H1 (cell line): ENCODE measurements at regions not wholly inside any gene's neighbourhood (a gene's known extent, or its start where the extent isn't known, plus 50 kb on each side); places are given as distances from the start of the nearest gene placed in this dataset.

Experiments
- CTCF ChIA-PET: fragments of 300-600 bp; sonication (Branson Sonifier 250); formaldehyde crosslinking; loops from one replicate; lab custom pipeline; 2021; ENCODE audit not compliant: partially characterized antibody; lab: Charles Lee
- POLR2A ChIA-PET: fragments of 300-600 bp; sonication (Branson Sonifier 250); formaldehyde crosslinking; loops from one replicate; lab custom pipeline; 2021; ENCODE audit warnings: inconsistent platforms; ENCODE audit not compliant: partially characterized antibody; lab: Charles Lee
- DNase-seq, 2 experiments: peaks; one replicate each; pipeline versions ENCODE4 v3.0.0 to v3.0.0-alpha.2; 2010 to 2022; ENCODE audit warnings: low spot score in 2 of 2, low read depth in 1 of 2, mixed read lengths in 1 of 2
- FAIRE-seq: peaks from 2 replicates; lab custom pipeline; 2011; peaks lifted over from hg19 to GRCh38; lab: Jason Lieb, UNC
- H2AFZ ChIP-seq: 2 replicates; pipeline ENCODE4 v1.8.1; 2012; ENCODE audit warnings: low read length, inconsistent platforms
- H2AK5ac ChIP-seq: 2 replicates; pipeline ENCODE4 v1.6.1; 2013; ENCODE audit warnings: low read depth, low read length
- H2BK120ac ChIP-seq: replicated peaks from 2 replicates; pipeline ENCODE3; 2013; ENCODE audit warnings: low read depth, low read length, inconsistent platforms
- H2BK12ac ChIP-seq: 2 replicates; pipeline ENCODE4 v1.6.1; 2013; ENCODE audit warnings: low read depth, low read length
- H2BK15ac ChIP-seq: 2 replicates; pipeline ENCODE4 v1.6.1; 2013; ENCODE audit warnings: low read length
- H2BK20ac ChIP-seq: 2 replicates; pipeline ENCODE4 v1.6.1; 2013; ENCODE audit warnings: low read length
- H2BK5ac ChIP-seq: 2 replicates; pipeline ENCODE4 v1.6.1; 2013; ENCODE audit warnings: low read depth, low read length
- H3K14ac ChIP-seq: 2 replicates; pipeline ENCODE4 v1.6.1; 2013; ENCODE audit warnings: inconsistent platforms; ENCODE audit not compliant: insufficient read length
- H3K18ac ChIP-seq: 2 replicates; pipeline ENCODE4 v1.6.1; 2013; ENCODE audit warnings: low read length; ENCODE audit errors: extremely low read depth
- H3K23ac ChIP-seq: 2 replicates; pipeline ENCODE4 v1.6.1; 2013; ENCODE audit warnings: inconsistent platforms; ENCODE audit not compliant: insufficient read length
- H3K23me2 ChIP-seq: 2 replicates; pipeline ENCODE4 v1.6.1; 2013; ENCODE audit warnings: low read depth, low read length
- H3K27ac ChIP-seq: 2 replicates; pipeline ENCODE4 v1.6.1; 2011; ENCODE audit warnings: low read depth, low read length, inconsistent platforms
- H3K27me3 ChIP-seq, 4 experiments: replicated peaks in 1 of 4; 1 replicate in 1 of 4; 2 replicates in 3 of 4; pipeline versions ENCODE4 v1.6.1 to v1.8.1; 2011 to 2013; ENCODE audit warnings: low read length in 3 of 4, mild to moderate bottlenecking in 3 of 4, inconsistent platforms in 2 of 4, mixed read lengths in 2 of 4, moderate library complexity in 1 of 4; ENCODE audit not compliant: control insufficient read depth in 3 of 4, insufficient read depth in 3 of 4; ENCODE audit errors: extremely low read depth in 1 of 4
- H3K36me3 ChIP-seq, 4 experiments: 2 replicates each; pipeline versions ENCODE4 v1.6.1 to v1.8.1; 2011 to 2013; ENCODE audit warnings: mild to moderate bottlenecking in 4 of 4, low read length in 3 of 4, moderate library complexity in 2 of 4, control low read depth in 1 of 4, inconsistent platforms in 1 of 4; ENCODE audit not compliant: insufficient read depth in 4 of 4, control insufficient read depth in 2 of 4
- H3K4ac ChIP-seq: replicated peaks from 2 replicates; pipeline ENCODE3; 2013; ENCODE audit warnings: low read length, low read depth, mixed read lengths, inconsistent platforms; ENCODE audit not compliant: insufficient read length
- H3K4me1 ChIP-seq, 4 experiments: replicated peaks in 1 of 4; 1 replicate in 1 of 4; 2 replicates in 3 of 4; pipeline versions ENCODE4 v1.6.1 to v1.8.1; 2011 to 2013; ENCODE audit warnings: low read length in 3 of 4, inconsistent platforms in 2 of 4, mixed read lengths in 1 of 4; ENCODE audit not compliant: insufficient read depth in 4 of 4, control insufficient read depth in 3 of 4
- H3K4me2 ChIP-seq, 2 experiments: 2 replicates each; pipeline versions ENCODE4 v1.6.1 to v1.8.1; 2011 to 2013; ENCODE audit warnings: low read depth in 2 of 2, low read length in 2 of 2, control low read depth in 1 of 2, inconsistent platforms in 1 of 2, mild to moderate bottlenecking in 1 of 2; ENCODE audit not compliant: insufficient read depth in 1 of 2
- H3K4me3 ChIP-seq, 4 experiments: fragments of 200-600, 300-600 bp in 1 of 4; sonication (generic), shearing (Covaris generic), sonication (Bioruptor Twin) in 1 of 4; 2 replicates each; pipeline versions ENCODE4 v1.5.1 to v1.8.1; 2011 to 2016; ENCODE audit warnings: low read length in 4 of 4, low read depth in 3 of 4, control low read depth in 2 of 4, inconsistent platforms in 2 of 4, mild to moderate bottlenecking in 2 of 4, mixed read lengths in 1 of 4, moderate library complexity in 1 of 4; ENCODE audit not compliant: insufficient read depth in 2 of 4; ENCODE audit errors: extremely low read depth in 1 of 4
- H3K56ac ChIP-seq: replicated peaks from 2 replicates; pipeline ENCODE3; 2013; ENCODE audit warnings: low read depth, mild to moderate bottlenecking, mixed read lengths, low read length, inconsistent platforms; ENCODE audit not compliant: insufficient read length
- H3K79me1 ChIP-seq: 2 replicates; pipeline ENCODE4 v1.6.1; 2013; ENCODE audit warnings: low read depth, low read length, control low read depth
- H3K79me2 ChIP-seq, 2 experiments: 2 replicates each; pipeline versions ENCODE4 v1.6.1 to v1.8.1; 2012 to 2013; ENCODE audit warnings: low read length in 2 of 2, mild to moderate bottlenecking in 2 of 2, inconsistent platforms in 1 of 2; ENCODE audit not compliant: insufficient read depth in 2 of 2, control insufficient read depth in 1 of 2
- H3K9ac ChIP-seq, 4 experiments: replicated peaks in 1 of 4; 1 replicate in 1 of 4; 2 replicates in 3 of 4; pipeline versions ENCODE4 v1.6.1 to v1.8.1; 2011 to 2013; ENCODE audit warnings: low read depth in 3 of 4, low read length in 3 of 4, control low read depth in 2 of 4, mild to moderate bottlenecking in 2 of 4, moderate library complexity in 2 of 4, inconsistent platforms in 1 of 4; ENCODE audit errors: extremely low read depth in 1 of 4
- H3K9me3 ChIP-seq, 2 experiments: 2 replicates each; pipeline versions ENCODE4 v1.6.1 to v1.8.1; 2012 to 2013; ENCODE audit warnings: mild to moderate bottlenecking in 2 of 2, moderate library complexity in 2 of 2, control low read depth in 1 of 2, inconsistent platforms in 1 of 2, low read depth in 1 of 2, low read length in 1 of 2, mixed read lengths in 1 of 2; ENCODE audit not compliant: insufficient read depth in 2 of 2
- H4K20me1 ChIP-seq, 2 experiments: replicated peaks in 1 of 2; 2 replicates each; pipeline versions ENCODE3 to v1.8.1; 2011 to 2013; ENCODE audit warnings: inconsistent platforms in 2 of 2, low read length in 2 of 2, mild to moderate bottlenecking in 1 of 2; ENCODE audit not compliant: insufficient read depth in 2 of 2, control insufficient read depth in 1 of 2
- H4K5ac ChIP-seq: 2 replicates; pipeline ENCODE4 v1.6.1; 2013; ENCODE audit warnings: low read length, low read depth, mixed read lengths, inconsistent platforms; ENCODE audit not compliant: insufficient read length
- H4K8ac ChIP-seq: 2 replicates; pipeline ENCODE4 v1.8.0; 2013; ENCODE audit warnings: mild to moderate bottlenecking, moderate library complexity, low read length, inconsistent platforms; ENCODE audit not compliant: insufficient read depth; ENCODE audit errors: extremely low read depth
- H4K91ac ChIP-seq: replicated peaks from 2 replicates; pipeline ENCODE3; 2013; ENCODE audit warnings: low read length, mixed read lengths, inconsistent platforms; ENCODE audit not compliant: insufficient read length
- BCL11A ChIP-seq, 2 experiments: IDR thresholded peaks; one replicate each; pipeline ENCODE4 v1.6.1; 2011; ENCODE audit warnings: low read depth in 2 of 2, low read length in 2 of 2, mild to moderate bottlenecking in 2 of 2
- CBX8 ChIP-seq: fragments of 300-800, 300-1000 bp; sonication (generic); IDR thresholded peaks from 2 replicates; pipeline ENCODE4 v1.7.1; 2016; ENCODE audit warnings: low read depth, low read length, borderline replicate concordance
- CTBP2 ChIP-seq: IDR thresholded peaks from 2 replicates; pipeline ENCODE4 v1.7.0; 2011; ENCODE audit warnings: borderline replicate concordance, mild to moderate bottlenecking, moderate library complexity, mixed read lengths, low read length; ENCODE audit not compliant: insufficient read depth, insufficient read length
- EP300 ChIP-seq, 2 experiments: IDR thresholded peaks; 1 replicate in 1 of 2; 2 replicates in 1 of 2; pipeline ENCODE4 v1.6.1; 2011 to 2012; ENCODE audit warnings: low read depth in 2 of 2, low read length in 2 of 2, mild to moderate bottlenecking in 2 of 2, borderline replicate concordance in 1 of 2, inconsistent platforms in 1 of 2, moderate library complexity in 1 of 2
- RXRA ChIP-seq: IDR thresholded peaks from 2 replicates; pipeline ENCODE4 v1.6.1; 2011; ENCODE audit warnings: low read depth, mild to moderate bottlenecking, low read length, moderate library complexity; ENCODE audit not compliant: insufficient read depth
- SIN3A ChIP-seq, 2 experiments: IDR thresholded peaks in 1 of 2; conservative IDR thresholded peaks in 1 of 2; 2 replicates each; pipeline ENCODE4 v1.6.1; 2011 to 2012; ENCODE audit warnings: low read length in 2 of 2, improper control_type of control experiment in 1 of 2, low read depth in 1 of 2, mild to moderate bottlenecking in 1 of 2
- SIRT6 ChIP-seq: IDR thresholded peaks from one replicate; pipeline ENCODE4 v1.7.1; 2012; ENCODE audit warnings: low read length, inconsistent platforms
- SIX5 ChIP-seq: IDR thresholded peaks from 2 replicates; pipeline ENCODE4 v1.6.1; 2011; ENCODE audit warnings: mild to moderate bottlenecking, low read depth, low read length
- SP2 ChIP-seq: IDR thresholded peaks from 2 replicates; pipeline ENCODE4 v1.6.1; 2012; ENCODE audit warnings: mild to moderate bottlenecking, low read length, inconsistent platforms
- TEAD4 ChIP-seq: IDR thresholded peaks from 2 replicates; pipeline ENCODE4 v1.6.1; 2012; ENCODE audit warnings: low read depth, low read length, inconsistent platforms, mixed read lengths
- YY1 ChIP-seq: IDR thresholded peaks from 2 replicates; pipeline ENCODE4 v1.6.1; 2011; ENCODE audit warnings: low read depth, mild to moderate bottlenecking, low read length
- WGBS, 2 experiments: shearing (Covaris generic) in 1 of 2; methylation state at CpG; one replicate each; pipeline versions ENCODE4 v1.1.6 to v1.1.7; 2013 to 2015; ENCODE audit warnings: low lambda C conversion rate in 2 of 2, mixed read lengths in 2 of 2, inconsistent platforms in 1 of 2, low coverage in 1 of 2, missing lambda C conversion rate in 1 of 2; ENCODE audit not compliant: insufficient replicate concordance in 2 of 2, insufficient coverage in 1 of 2, insufficient read length in 1 of 2; ENCODE audit errors: extremely low coverage in 1 of 2, missing lambda C conversion rate in 1 of 2; 5-methylcytosine and 5-hydroxymethylcytosine counted together

- Histone ChIP-seq H3K36me3 (no peaks in the 10 kb centered on the region), H3K56ac (peak overlapping the region; percentile 23), H3K4me1 (no peaks in the 10 kb centered on the region; a peak in 1 of 7 replicates), H3K4ac (no peak overlapping the region), H3K4me2 (peak overlapping the region; percentile 79 to 99), H2BK12ac (peak overlapping the region; percentile 99), H3K9ac (peak overlapping the region; percentile 49 to 86 (median 66)), H3K79me2 (no peaks in the 10 kb centered on the region), H3K27ac (no peak overlapping the region), H3K23me2 (peaks cover 7% of the 10 kb centered on the region; the same call in 1 of the 2 replicates), H2BK5ac (peak overlapping the region; percentile 85), H4K5ac (peak overlapping the region; percentile 8), H3K9me3 (peaks cover 0 to 6% of the 10 kb centered on the region in 2 experiments; a peak in 1 of 4 replicates), H3K14ac (no peak overlapping the region), H2BK15ac (peak overlapping the region; percentile 90; the same call in 1 of the 2 replicates), H3K23ac (no peak overlapping the region), H3K27me3 (no peaks in the 10 kb centered on the region), H4K91ac (no peak overlapping the region), H2BK20ac (peak overlapping the region; percentile 91; the same call in 1 of the 2 replicates), H3K79me1 (no peaks in the 10 kb centered on the region), H2AFZ (peak overlapping the region; percentile 93), H2AK5ac (no peak overlapping the region), H4K20me1 (no peaks in the 10 kb centered on the region), H2BK120ac (no peak overlapping the region), H4K8ac (no peak overlapping the region), H3K18ac (peak overlapping the region; percentile 86), H3K4me3 (peak overlapping the region; percentile 78 to 100 (median 88))
- WGBS, 2 experiments = 2% methylated on average over 30 of the region's 30 CpGs; no CpG with 5 or more reads in 1 of the 2 experiments
- peak; percentile 94 for FAIRE-seq
- ChIA-PET CTCF (interaction anchor here (0.7 to 1.5 kb wide), 5 partner anchors 16 to 306 kb away, joined by 3 to 4 read pairs (median 3); no protein-coding TSS in a partner anchor), POLR2A (interaction anchor here (0.8 to 2.1 kb wide), 7 partner anchors 10 to 156 kb away, joined by 3 to 7 read pairs (median 4); no protein-coding TSS in a partner anchor)
- DNase-seq = peak in 1 of 2 experiments; percentile 67
- TF ChIP-seq RXRA (no peak), CBX8 (no peak), SP2 (no peak), BCL11A (IDR thresholded peaks at IDR 0.05; ENCODE audit: low read depth in 2 of 2, low read length in 2 of 2) (no peak), CTBP2 (no peak), SIX5 (no peak), YY1 (no peak), EP300 (IDR thresholded peaks at IDR 0.05; ENCODE audit: borderline replicate concordance in 1 of 2, low read depth in 2 of 2, low read length in 2 of 2) (no peak), SIRT6 (no peak), TEAD4 (peak; percentile 8; the same call in 1 of the 2 replicates), SIN3A (conservative IDR thresholded peaks at IDR 0.05 in 1 of 2, IDR thresholded peaks at IDR 0.05 in 1 of 2; ENCODE audit: low read depth in 1 of 2, low read length in 2 of 2) (peak; percentile 23 to 35; a peak in 1 of 4 replicates)
Measured at GRCh38 chr6:28709478-28710349, 184.0 kb downstream of the GPX5 start.
